Activated T-cell treated with anti-CD3 and anti-CD28 coated beads, Interleukin-2, amount 50 U/mL, for 4 hours (primary cell): ENCODE measurements at regions not wholly inside any gene's neighbourhood (a gene's known extent, or its start where the extent isn't known, plus 50 kb on each side); places are given as distances from the start of the nearest gene placed in this dataset.
"Not testable (repeated sequence)": the region's sequence is repeated elsewhere in the genome, so short reads cannot be mapped to it uniquely, and the experiment has no call there.

Experiments used
- ATAC-seq, 2 donors: fragments of 200-7000 bp; cut with Tn5 transposase; one replicate each; pipeline ENCODE4 v1.10.0; 2021
- DNase-seq: peaks from one replicate; pipeline ENCODE4 v3.0.0-alpha.2; 2020
- H3K27me3 Mint-ChIP-seq: one replicate; pipeline ENCODE4 v1.8.0; 2021; ENCODE audit warnings: low read depth, mixed read lengths
- H3K36me3 Mint-ChIP-seq: one replicate; pipeline ENCODE4 v1.8.0; 2022; ENCODE audit warnings: mixed read lengths; ENCODE audit not compliant: insufficient read depth
- H3K4me1 Mint-ChIP-seq: one replicate; pipeline ENCODE4 v1.8.0; 2021; ENCODE audit warnings: low read depth, mixed read lengths
- H3K4me3 Mint-ChIP-seq: one replicate; pipeline ENCODE4 v1.8.0; 2021; ENCODE audit warnings: mild to moderate bottlenecking, moderate library complexity, mixed read lengths
- H3K9me3 Mint-ChIP-seq: one replicate; pipeline ENCODE4 v1.8.0; 2021; ENCODE audit warnings: mixed read lengths

- ATAC-seq = no peak
These were observed 76.2 kb upstream of the ADGRG2 start for GRCh38 chrX:19198473-19198872.

GRCh38 chrX:19202171-19202570, 79.9 kb upstream of the ADGRG2 start:
- Mint-ChIP-seq H3K36me3 (no peaks in the 10 kb centered on the region), H3K9me3 (no peaks in the 10 kb centered on the region), H3K4me1 (no peaks in the 10 kb centered on the region), H3K4me3 (no peak overlapping the region), H3K27me3 (no peaks in the 10 kb centered on the region)
- ATAC-seq = no peak
- no peak for DNase-seq

More at GRCh38 chrX:19198473-19198872, 76.2 kb upstream of the ADGRG2 start:
- H3K4me1 Mint-ChIP-seq = no peaks in the 10 kb centered on the region
- H3K27me3 Mint-ChIP-seq = no peaks in the 10 kb centered on the region
- H3K4me3 Mint-ChIP-seq = no peak overlapping the region
- no peaks in the 10 kb centered on the region for H3K9me3 Mint-ChIP-seq
- DNase-seq = no peak
- H3K36me3 Mint-ChIP-seq = no peaks in the 10 kb centered on the region

- H3K36me3 Mint-ChIP-seq = no peaks in the 10 kb centered on the region
- no peak overlapping the region for H3K4me3 Mint-ChIP-seq
- no peaks in the 10 kb centered on the region for H3K4me1 Mint-ChIP-seq
- DNase-seq = no peak
- no peaks in the 10 kb centered on the region for H3K9me3 Mint-ChIP-seq
- ATAC-seq = no peak
- H3K27me3 Mint-ChIP-seq = no peaks in the 10 kb centered on the region
These were observed 82.4 kb upstream of the ADGRG2 start for GRCh38 chrX:19204636-19205035.

GRCh38 chrX:19212037-19212436, 89.8 kb upstream of the ADGRG2 start:
- peaks cover 2% of the 10 kb centered on the region for H3K4me1 Mint-ChIP-seq
- no peaks in the 10 kb centered on the region for H3K27me3 Mint-ChIP-seq
- ATAC-seq (no peak), DNase-seq (no peak)
- H3K36me3 Mint-ChIP-seq = no peaks in the 10 kb centered on the region
- no peaks in the 10 kb centered on the region for H3K9me3 Mint-ChIP-seq
- no peak overlapping the region for H3K4me3 Mint-ChIP-seq

GRCh38 chrX:19213610-19214152, 91.4 kb upstream of the ADGRG2 start:
- Mint-ChIP-seq H3K27me3 (no peaks in the 10 kb centered on the region), H3K4me1 (peaks cover 2% of the 10 kb centered on the region), H3K4me3 (no peak overlapping the region), H3K9me3 (no peaks in the 10 kb centered on the region), H3K36me3 (no peaks in the 10 kb centered on the region)
- DNase-seq (no peak), ATAC-seq (no peak)

- no peaks in the 10 kb centered on the region for H3K27me3 Mint-ChIP-seq
- ATAC-seq (no peak), DNase-seq (no peak)
- H3K4me1 Mint-ChIP-seq = peaks cover 2% of the 10 kb centered on the region
- H3K9me3 Mint-ChIP-seq = no peaks in the 10 kb centered on the region
- no peaks in the 10 kb centered on the region for H3K36me3 Mint-ChIP-seq
- H3K4me3 Mint-ChIP-seq = no peak overlapping the region
These were observed 92.0 kb upstream of the ADGRG2 start for GRCh38 chrX:19214311-19214710.

- H3K9me3 Mint-ChIP-seq = no peaks in the 10 kb centered on the region
- no peak for ATAC-seq
- DNase-seq = no peak
- no peaks in the 10 kb centered on the region for H3K4me1 Mint-ChIP-seq
- no peak overlapping the region for H3K4me3 Mint-ChIP-seq
- H3K27me3 Mint-ChIP-seq = peaks cover 1% of the 10 kb centered on the region
- H3K36me3 Mint-ChIP-seq = no peaks in the 10 kb centered on the region
These were observed 103.6 kb upstream of the ADGRG2 start for GRCh38 chrX:19225909-19226308.

- not testable (repeated sequence) for H3K27me3 Mint-ChIP-seq, H3K9me3 Mint-ChIP-seq, H3K36me3 Mint-ChIP-seq
These were observed 107.6 kb upstream of the ADGRG2 start for GRCh38 chrX:19229896-19230295.

GRCh38 chrX:19237901-19238300, 105.8 kb upstream of the PDHA1 start:
- no peaks in the 10 kb centered on the region for H3K4me1 Mint-ChIP-seq
- no peaks in the 10 kb centered on the region for H3K36me3 Mint-ChIP-seq
- H3K27me3 Mint-ChIP-seq = no peaks in the 10 kb centered on the region
- DNase-seq (no peak), ATAC-seq (no peak)
- H3K4me3 Mint-ChIP-seq = no peak overlapping the region
- no peaks in the 10 kb centered on the region for H3K9me3 Mint-ChIP-seq

More at GRCh38 chrX:19229896-19230295, 107.6 kb upstream of the ADGRG2 start:
- not testable (repeated sequence) for DNase-seq, H3K4me1 Mint-ChIP-seq, ATAC-seq, H3K4me3 Mint-ChIP-seq

GRCh38 chrX:19243431-19243830, 100.3 kb upstream of the PDHA1 start:
- no peak overlapping the region for H3K4me3 Mint-ChIP-seq
- no peaks in the 10 kb centered on the region for H3K36me3 Mint-ChIP-seq
- H3K4me1 Mint-ChIP-seq = no peaks in the 10 kb centered on the region
- no peaks in the 10 kb centered on the region for H3K27me3 Mint-ChIP-seq
- ATAC-seq (no peak), DNase-seq (no peak)
- peaks cover 13% of the 10 kb centered on the region for H3K9me3 Mint-ChIP-seq

GRCh38 chrX:19244921-19245320, 98.8 kb upstream of the PDHA1 start:
- not testable (repeated sequence) for ATAC-seq, H3K36me3 Mint-ChIP-seq, H3K27me3 Mint-ChIP-seq

GRCh38 chrX:19245711-19246269, 97.9 kb upstream of the PDHA1 start:
- H3K9me3 Mint-ChIP-seq = peaks cover 20% of the 10 kb centered on the region
- H3K4me1 Mint-ChIP-seq = no peaks in the 10 kb centered on the region
- DNase-seq = no peak
- ATAC-seq = no peak
- H3K27me3 Mint-ChIP-seq = no peaks in the 10 kb centered on the region
- H3K36me3 Mint-ChIP-seq = peaks cover 2% of the 10 kb centered on the region
- no peak overlapping the region for H3K4me3 Mint-ChIP-seq

More at GRCh38 chrX:19244921-19245320, 98.8 kb upstream of the PDHA1 start:
- DNase-seq, H3K4me1 Mint-ChIP-seq, H3K4me3 Mint-ChIP-seq: not testable (repeated sequence)
- H3K9me3 Mint-ChIP-seq = peaks cover 20% of the 10 kb centered on the region

- no peaks in the 10 kb centered on the region for H3K36me3 Mint-ChIP-seq
- no peaks in the 10 kb centered on the region for H3K4me1 Mint-ChIP-seq
- DNase-seq (no peak), ATAC-seq (no peak)
- H3K4me3 Mint-ChIP-seq = no peak overlapping the region
- H3K27me3 Mint-ChIP-seq = peaks cover 2% of the 10 kb centered on the region
- no peaks in the 10 kb centered on the region for H3K9me3 Mint-ChIP-seq
These were observed 86.7 kb upstream of the PDHA1 start for GRCh38 chrX:19256986-19257385.

- not testable (repeated sequence) for DNase-seq, H3K9me3 Mint-ChIP-seq, H3K36me3 Mint-ChIP-seq, H3K27me3 Mint-ChIP-seq, H3K4me3 Mint-ChIP-seq, ATAC-seq, H3K4me1 Mint-ChIP-seq
These were observed 82.7 kb upstream of the PDHA1 start for GRCh38 chrX:19261026-19261425.

- ATAC-seq = no peak
- H3K4me1 Mint-ChIP-seq = no peaks in the 10 kb centered on the region
- no peak overlapping the region for H3K4me3 Mint-ChIP-seq
- H3K27me3 Mint-ChIP-seq = peaks cover 2% of the 10 kb centered on the region
- no peak for DNase-seq
- H3K36me3 Mint-ChIP-seq = no peaks in the 10 kb centered on the region
- H3K9me3 Mint-ChIP-seq = no peaks in the 10 kb centered on the region
These were observed 73.0 kb upstream of the PDHA1 start for GRCh38 chrX:19270727-19271126.
